ENCODE measurements at regions not wholly inside any gene's neighbourhood (a gene's known extent, or its start where the extent isn't known, plus 50 kb on each side); places are given as distances from the start of the nearest gene placed in this dataset.

DNA sequence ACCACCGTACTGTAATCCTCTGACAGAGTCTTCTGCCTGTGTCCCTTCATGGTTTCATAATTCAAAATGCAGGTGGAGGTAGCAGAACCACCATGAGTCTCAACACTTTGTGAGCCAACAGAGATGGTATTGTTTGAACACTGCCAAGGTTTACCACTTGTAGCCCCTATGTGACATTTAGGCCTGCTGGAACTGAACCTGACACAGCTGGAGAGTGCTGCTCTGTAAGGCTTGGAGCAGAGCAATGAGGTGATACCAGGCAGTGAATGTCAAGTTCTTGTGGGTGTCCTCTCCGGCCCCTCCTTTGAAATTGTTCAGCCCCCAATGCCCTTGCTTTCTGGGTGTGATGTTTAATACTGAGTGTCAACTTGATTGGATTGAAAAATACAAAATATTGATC is 1042.9 kb downstream of the ARAP2 start:
- no peak for DNase-seq (ENCODE audit: low read depth)

DNA sequence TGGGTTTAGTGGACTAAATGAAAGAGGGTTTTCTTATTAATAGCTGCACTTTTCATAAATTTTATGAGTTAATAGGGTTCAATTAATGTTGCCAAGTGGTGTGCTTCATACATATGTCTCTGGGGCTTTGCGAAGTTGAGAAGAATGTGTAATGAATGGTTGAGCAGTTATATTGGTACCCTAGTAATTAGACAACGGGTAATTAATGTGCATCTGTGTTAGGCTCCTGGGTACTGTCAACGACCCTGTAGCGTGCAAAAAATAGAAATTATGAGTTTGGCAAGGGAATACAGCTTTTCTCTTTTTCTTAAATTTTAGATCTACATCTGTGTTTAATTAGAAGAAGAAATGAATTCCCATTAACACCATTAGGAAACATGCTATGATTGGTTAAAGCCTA is 1027.7 kb downstream of the ARAP2 start:
- no peak for DNase-seq (ENCODE audit: low read depth)

DNA sequence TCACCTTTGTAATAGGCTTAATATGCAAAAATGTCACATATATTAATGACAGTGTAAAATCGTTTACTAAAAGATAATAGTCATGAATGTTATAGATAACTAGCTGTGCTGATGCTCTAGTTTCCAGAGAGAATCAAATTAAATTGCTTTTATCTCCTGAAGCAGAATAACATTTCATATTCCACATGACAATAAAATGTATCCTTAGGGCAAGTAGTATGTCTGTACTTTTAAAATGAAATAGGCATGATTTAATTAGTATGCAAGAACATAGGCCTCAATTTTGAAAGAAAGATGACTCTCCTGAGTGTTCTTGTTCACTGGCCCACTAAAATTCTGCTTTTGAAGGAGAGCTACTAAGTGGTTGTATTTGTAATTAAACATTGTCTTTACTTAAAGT is 1027.0 kb downstream of the ARAP2 start:
- DNase-seq (ENCODE audit: low read depth), result no peak

DNA sequence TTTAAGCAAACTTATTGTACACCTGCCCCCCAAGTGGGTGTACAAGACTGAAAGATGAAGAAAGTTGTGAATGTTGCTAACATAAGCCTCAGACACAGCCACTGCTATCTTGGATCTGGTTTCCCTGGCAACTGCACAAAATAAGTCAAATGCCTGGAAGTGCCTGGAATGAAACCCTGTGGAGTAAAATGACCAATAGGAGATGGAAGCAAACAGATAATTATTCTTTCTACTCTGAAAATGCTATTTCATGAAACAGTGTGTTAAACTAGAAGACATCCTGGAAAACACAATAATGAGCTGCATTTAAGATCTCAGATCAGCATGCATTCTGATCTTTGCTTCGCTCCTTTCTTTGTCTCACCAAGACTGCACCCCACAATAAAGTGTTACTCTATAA is 1016.0 kb downstream of the ARAP2 start:
- DNase-seq (ENCODE audit: low read depth), result no peak

DNA sequence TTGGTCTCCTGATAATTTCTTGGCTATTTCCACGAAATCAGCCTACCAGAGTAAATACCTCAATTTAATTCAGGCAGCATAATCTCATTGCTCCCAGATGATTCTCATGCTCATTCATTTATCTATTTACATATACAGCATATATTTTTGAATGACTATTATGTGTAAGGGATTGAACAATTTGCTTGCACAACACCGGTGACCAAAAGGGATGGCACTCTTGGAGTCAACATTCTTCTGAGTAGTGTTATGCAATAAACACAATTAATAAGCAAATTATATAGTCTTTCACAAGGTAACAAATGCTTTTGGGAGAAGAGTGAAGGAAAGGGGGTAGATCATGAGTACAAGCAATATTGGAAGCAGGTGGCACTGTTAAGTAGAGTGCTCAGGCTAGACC is 1015.3 kb downstream of the ARAP2 start:
- no peak for DNase-seq (ENCODE audit: low read depth)

DNA sequence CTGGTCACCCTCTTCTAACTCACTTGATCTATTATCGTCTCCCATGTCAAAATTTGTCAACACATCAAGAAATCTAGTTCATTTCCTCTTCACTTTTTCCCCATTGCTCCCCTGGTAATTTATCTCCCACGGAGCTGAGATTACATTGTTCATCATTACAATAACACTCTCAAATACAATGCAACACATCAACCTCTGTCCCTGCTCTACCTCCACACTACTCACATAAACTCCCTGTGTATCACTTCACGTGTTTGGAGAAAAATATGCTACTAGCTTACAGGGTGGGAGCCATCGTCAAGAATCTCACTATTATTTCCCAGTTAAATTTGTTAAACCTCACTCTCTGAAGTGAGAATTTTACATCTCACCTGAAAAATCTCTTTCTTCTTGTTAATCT is 1006.4 kb downstream of the ARAP2 start:
- DNase-seq (ENCODE audit: low read depth), result no peak

DNA sequence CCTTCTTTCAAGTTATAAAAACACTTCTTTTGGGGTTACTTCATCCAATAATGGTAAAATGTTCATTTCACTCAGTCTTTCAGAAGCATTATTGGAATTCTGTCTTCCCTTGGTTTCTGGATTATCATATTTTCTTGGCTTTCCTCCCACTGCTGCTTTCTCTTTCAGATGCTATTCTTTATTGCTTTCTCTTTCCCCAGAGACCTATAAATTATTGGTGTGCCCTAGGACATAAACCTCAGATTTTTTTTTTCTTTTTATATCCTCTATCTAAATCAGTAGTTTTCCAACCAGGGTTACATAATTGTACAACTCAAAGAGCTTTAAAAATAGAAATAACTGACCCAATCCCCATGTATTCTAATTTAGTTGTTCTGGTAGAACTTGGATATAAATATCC is 1005.5 kb downstream of the ARAP2 start:
- DNase-seq (ENCODE audit: low read depth), result no peak

DNA sequence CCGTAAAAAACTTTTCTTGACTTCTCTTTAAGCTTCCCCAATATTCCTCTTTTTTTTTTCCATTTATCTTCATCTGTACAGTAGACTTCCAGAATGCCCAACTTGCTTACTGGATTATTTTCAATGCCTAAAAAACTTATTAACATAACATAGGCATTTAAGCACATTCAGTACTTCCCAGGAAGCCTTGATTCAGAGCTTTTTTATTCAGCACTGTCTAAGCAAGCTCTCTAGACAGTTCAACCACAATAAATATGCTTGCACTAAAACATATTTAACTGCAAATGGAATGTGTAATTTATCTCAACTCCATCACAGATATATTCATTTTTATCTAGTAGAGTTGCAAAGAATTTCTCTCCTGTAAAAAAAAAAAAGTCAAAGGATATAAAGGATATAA is 997.8 kb downstream of the ARAP2 start:
- DNase-seq (ENCODE audit: low read depth), result no peak

DNA sequence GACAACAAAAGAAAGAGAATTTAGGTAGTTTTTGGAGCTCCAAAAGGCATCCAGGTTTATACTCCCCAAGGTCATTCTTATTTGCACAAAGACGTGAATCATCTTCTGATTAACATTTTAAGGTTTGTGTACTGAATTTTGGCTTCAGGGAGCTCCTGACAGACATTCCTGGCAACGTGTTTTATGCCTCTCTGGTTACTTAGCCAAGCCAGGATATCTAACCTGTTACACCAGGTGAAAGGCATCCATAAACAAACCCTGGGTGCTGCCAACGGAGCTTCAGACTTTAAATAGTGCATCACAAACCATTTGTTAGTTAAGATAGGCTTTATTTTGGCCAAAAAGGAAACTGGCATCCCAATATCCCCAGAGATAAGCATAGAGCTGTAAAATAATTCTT is 997.3 kb downstream of the ARAP2 start:
- no peak for DNase-seq (ENCODE audit: low read depth)

DNA sequence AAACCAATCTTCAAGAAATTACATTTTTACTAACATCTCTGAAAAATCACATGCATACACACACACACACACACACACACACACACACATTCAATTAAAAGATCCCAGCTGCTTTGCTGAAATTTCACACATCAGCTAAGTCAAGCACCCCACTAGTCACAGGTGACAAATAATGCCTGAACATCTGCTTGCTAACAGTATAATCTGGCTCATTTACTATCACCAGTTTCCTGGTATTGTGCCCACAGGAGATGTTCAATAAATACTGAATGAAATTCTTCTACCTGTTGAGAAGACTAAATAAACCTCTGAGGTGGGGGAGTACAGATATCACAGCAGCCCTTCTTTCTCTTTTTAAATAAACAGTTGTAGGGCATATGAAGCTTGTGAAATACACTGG is 994.0 kb downstream of the ARAP2 start:
- DNase-seq (ENCODE audit: low read depth), result no peak

DNA sequence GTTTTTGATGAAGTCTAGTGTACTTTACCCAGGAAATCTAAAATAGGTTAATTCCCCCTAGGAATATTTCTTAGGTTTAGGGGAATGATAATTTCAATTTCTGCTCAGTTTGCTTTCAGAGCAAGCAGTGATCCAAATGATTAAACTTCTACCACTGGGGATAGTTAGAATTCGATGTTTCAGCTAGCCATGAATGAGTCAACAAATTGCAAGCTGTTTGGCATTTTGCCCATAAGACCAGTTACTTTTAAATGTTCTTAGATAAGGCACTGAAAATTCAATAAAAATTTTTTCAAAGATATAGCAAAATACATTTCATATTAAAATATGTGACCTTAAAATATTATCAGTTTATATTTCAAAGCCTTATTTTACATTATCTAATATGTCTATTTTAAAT is 993.6 kb downstream of the ARAP2 start:
- no peak for DNase-seq (ENCODE audit: low read depth)

DNA sequence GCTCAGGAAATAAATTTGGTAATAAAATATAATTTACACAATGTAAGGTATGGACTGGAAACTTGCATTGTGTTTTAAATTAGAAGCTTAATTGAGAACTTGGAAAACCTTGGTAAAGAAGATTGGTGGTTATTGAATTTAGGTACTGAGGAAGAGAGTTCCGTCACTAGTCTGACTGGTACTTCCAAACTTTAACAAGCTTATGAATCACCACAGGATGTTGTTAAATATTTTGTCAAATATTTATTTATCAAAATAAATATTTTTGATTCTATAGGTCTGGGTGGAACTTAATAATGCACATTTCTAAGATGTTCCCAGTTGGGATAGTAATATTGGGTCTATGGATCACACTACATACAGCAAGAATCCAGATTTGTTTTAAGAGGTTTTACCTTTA is 992.2 kb downstream of the ARAP2 start:
- no peak for DNase-seq (ENCODE audit: low read depth)

DNA sequence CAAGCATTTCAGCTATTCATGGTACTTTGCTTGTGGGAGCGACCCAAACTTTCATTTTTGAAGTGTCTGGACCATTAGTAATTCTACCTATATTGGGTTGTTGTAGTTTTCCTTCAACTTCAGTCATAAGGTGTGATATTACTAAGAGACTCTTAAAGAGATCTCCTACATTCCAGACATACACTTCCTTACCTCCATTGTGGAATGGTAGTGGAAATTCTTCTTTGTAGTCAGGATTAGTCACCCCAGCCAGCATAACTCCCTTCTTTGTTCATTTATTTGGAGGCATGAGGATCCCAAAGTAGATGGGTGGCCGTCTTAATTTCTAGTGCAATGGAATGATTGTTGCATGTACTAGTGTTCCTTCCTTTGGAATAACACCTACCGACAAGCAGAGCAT is 991.4 kb downstream of the ARAP2 start:
- no peak for DNase-seq (ENCODE audit: low read depth)

DNA sequence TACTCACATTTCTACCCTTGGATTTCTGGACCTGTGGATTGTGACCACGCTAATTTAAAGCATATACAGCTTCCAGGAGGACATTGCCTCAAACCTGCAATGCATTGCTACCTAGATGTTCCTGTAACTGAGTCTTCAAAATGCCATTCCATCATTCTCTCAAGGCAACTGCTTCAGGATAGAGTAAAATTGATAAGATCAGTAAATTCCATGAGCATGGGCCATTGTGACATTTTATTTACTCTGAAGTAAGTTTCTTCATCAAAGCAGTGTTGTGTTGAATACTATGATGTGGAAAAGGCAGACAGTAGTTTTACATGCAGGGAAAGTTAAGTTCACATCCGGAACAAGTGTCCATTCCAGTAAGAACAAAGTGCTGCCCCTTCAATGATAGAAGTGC is 991.0 kb downstream of the ARAP2 start:
- DNase-seq (ENCODE audit: low read depth), result no peak

DNA sequence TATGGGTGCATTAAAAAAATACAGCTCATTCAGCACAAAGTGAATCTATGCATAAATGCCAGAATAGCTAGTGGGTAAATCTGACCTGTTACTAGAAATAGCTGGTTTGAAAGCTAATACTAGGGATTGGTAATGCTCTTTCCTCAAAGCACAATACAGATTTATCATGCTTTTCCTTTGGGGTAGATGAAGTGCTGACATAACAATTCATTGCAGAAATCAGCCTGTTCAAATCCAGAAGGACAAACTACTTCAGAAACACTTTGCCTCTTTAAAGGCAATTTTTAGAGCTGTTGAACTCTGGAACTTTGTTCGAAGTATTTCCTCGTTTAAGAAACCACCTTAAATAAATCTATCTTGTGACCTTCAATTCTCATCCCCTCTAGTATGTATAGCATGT is 957.9 kb downstream of the ARAP2 start:
- no peak for DNase-seq (ENCODE audit: low read depth)

DNA sequence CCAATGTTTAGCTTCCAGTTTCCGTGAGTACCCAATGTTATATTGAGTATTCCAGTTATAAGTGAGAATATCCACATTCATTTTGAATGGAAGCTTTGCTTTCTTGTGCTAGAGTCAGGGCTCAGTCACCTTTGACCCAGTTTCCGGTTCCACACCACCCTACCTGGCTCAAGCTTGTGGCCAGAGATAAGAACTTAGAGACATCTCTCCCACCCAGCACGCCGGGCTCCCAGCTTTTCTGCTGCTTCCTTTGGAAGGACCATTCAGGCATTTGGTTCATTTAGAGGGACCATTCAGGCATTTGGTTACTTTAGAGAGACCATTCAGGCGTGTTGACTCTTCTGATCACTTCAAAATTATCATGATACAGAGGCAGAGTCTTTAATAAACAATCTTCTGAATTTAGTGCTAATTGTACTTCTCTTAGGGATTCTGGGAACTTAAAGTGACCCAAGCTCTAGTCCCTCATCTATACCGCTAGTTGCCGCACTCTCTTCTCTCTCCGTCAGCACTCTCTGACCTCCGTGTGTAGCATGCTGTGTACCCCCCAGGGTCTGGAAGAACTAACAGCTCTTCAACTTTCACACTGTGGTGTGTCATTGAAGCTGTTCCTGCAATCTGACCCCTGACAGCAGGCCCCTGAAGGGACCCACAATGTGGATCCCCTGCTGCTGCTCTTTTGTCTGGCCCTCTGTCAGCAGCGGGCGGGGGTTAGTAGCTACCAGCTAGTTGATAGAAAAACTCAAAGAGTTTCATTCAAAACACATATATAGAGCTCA is 943.1 kb downstream of the ARAP2 start:
- DNase-seq (ENCODE audit: low read depth), result no peak

DNA sequence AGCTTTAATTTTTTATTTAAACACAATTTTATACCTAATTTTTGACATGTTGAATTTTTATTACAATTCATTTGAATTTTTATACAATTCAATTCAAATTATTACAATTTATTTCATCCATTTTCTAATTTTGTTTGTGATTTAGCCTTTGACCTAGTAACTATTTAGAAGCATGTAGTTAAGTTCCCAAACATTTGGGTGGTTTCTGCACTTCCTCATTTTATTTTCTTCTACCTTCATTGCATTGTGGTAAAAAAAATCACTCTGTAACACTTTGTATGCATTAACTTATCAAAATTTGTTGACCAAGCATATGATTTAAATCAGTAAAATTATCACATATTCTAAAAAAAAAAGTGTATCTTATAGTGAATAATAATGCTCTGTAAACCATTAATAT is 928.9 kb downstream of the ARAP2 start:
- no peak for DNase-seq (ENCODE audit: low read depth)

DNA sequence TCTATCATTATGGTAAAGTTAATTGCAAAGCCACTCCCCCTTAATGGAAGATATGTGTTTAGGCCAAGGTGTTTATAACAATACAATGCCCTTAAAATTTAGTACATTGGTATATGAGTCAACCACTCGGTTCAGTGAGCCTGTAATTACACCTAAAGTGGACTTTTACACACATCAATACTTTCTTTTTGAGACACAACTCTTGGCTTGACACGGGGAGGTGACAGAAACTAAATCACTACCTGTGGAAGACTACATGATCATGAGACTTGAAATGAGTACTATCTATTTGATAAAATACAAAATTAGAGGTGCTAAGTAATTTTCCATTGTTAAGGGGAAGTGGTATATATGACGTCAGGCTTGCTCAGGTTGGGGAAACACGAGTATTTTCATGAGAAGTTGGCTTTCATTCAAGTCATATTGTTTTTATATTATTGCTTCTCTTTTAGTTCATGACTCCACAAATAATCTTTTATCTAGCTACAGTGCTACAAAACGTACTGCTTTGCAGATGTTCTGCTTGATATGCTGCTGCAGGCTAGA is 918.3 kb downstream of the ARAP2 start:
- DNase-seq (ENCODE audit: low read depth), result no peak

DNA sequence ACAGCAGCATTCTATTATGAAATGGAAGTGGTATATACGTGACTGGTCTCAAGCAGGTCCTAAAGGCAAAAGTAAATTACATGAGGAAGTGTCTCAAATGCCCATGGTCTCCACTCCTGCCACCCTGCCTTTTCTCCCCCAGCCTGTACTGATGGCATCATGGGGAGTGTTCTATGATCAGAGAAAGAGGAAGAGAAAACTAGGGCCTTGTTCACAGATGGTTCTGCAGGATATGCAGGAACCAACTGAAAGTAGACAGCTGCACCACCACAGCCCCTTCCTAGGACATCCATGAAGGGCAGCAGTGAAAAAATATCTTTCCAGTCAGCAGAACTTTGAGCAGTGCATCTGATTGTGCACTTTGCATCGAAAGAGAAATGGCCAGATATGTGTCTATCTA is 901.5 kb downstream of the ARAP2 start:
- DNase-seq (ENCODE audit: low read depth), result no peak

DNA sequence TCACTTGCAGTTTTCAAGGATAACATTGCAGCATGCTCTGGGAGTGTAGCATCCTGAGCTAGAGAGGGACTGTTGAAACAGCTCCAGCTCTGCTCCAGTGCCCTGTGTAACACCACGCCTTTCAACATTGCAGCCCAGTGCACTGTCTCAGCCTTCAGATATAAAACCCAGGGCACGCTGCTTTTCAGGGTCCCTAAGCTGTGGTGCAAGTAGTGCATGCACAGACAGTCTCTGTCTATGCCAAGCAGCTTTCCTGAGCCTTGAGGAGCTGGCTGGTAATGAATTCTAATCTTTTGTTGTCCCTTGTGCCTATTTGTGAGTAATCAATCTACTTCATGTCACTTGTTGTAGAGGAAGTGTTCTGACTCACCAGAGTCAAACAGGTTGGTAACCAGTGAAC is 897.0 kb downstream of the ARAP2 start:
- no peak for DNase-seq (ENCODE audit: low read depth)

DNA sequence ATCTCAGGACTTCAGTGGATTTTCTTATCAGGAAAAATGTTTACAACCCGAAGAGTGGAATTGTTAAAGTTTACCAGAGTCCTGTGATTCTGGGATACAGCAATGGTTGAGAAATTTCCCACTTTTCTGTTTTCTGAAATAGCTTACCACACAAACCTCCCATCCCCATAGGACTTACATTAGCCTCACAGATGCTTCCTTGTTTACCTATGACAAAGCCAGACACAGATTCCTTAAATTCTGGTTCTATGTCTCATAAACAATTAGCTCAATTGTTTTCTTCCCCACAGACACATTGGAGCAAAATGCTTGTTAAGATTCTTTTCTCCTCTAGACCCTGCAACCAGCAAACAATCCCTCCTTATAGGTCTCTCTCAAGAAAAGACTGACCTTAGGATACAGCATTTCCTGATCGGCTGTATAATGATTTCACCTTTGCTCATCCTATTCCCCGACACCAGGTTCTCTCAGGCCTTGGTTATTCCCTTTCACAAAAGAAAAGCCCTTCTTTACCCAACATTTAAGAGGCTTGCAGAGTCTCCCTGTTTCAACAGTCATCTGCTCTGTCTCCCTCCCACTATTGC is 886.2 kb downstream of the ARAP2 start:
- DNase-seq (ENCODE audit: low read depth), result no peak

DNA sequence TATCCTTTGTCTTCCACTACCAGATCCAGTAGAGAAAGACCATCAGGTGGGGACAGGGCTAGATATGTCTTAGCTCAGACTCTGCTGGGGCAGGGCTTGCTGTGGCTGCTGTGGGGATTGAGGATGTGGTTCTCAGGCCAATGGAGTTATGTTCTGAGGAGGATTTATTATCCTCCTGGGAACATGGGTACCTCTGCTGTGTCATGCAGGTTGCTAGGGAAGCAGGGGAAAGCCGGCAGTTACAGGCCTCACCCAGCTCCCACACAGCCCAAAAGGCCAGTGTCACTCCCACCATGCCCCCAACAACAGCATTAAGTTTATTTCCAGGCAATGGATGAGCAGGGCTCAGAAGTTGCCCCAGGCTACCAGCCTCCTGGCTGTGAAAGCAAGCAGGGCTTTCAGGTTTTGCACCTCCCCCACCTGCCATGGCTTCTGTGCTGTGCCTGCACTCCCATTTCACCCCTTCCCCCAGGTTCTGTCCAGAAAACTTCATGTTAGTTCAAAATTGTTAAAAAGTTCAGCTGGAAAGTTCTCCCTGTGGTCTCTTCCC is 879.9 kb downstream of the ARAP2 start:
- no peak for DNase-seq (ENCODE audit: low read depth)

DNA sequence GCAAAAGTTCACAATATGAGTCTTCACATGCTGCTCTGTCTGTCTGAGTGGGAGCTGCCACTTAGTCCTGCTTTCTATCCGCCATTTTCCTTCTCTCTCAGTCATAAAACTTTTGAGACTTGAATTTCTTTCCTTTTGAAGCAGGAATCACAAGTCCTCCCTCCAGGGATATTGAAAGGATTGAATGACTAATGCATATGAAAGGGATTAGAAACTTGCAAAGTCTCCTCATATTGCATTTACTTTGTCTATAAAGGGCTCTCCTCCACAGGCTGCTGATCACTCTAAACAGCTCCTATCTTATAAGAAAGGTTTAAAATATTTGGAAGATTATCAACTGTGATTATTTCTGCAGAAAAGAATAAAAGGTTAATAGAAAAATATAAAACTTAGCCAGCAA is 879.1 kb downstream of the ARAP2 start:
- no peak for DNase-seq (ENCODE audit: low read depth)

DNA sequence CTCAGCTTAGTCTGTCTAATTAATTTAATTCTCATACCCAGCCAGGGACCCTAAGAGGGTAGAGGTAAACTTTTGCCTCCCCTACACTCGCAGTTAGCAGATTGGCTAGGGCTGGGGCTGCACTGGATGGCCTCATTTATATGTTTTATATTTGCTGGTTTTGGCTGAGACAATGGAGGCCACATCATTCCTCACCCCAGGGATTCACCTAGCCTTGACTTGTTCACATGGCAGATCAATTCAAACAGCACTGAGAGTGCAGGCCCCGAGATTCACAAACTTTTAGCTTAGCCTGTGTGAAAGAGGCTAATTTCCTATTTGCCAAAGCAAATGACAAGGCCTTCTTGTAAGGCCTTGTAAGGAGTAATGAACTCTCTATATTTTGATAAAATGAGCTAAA is 844.4 kb downstream of the ARAP2 start:
- DNase-seq (ENCODE audit: low read depth), result no peak

Data from activated T-cell treated with anti-CD3 and anti-CD28 coated beads for 48 hours (primary cell).